Upper lobe of right lung (tissue), 1 donor: ENCODE measurements at regions not wholly inside any gene's neighbourhood (a gene's known extent, or its start where the extent isn't known, plus 50 kb on each side); places are given as distances from the start of the nearest gene placed in this dataset.

Source experiments
- ATAC-seq: fragments of 200-7000 bp; cut with Tn5 transposase; one replicate; pipeline ENCODE4 v1.9.1; 2020; ENCODE audit warnings: mild to moderate bottlenecking, moderate library complexity
- DNase-seq: peaks from one replicate; pipeline ENCODE4 v3.0.0-alpha.2; 2020
- H3K27ac ChIP-seq: fragments of 200-600 bp; one replicate; pipeline ENCODE4 v1.8.0; 2022
- H3K27me3 ChIP-seq: fragments of 200-600 bp; one replicate; pipeline ENCODE4 v1.8.0; 2022; ENCODE audit warnings: mild to moderate bottlenecking
- H3K36me3 ChIP-seq: fragments of 200-600 bp; one replicate; pipeline ENCODE4 v1.8.0; 2022
- H3K4me1 ChIP-seq: fragments of 200-600 bp; one replicate; pipeline ENCODE4 v1.8.0; 2022
- H3K4me3 ChIP-seq: fragments of 200-600 bp; one replicate; pipeline ENCODE4 v1.8.0; 2022; ENCODE audit warnings: mild to moderate bottlenecking
- H3K9me3 ChIP-seq: fragments of 200-600 bp; one replicate; pipeline ENCODE4 v1.8.0; 2022
- CTCF ChIP-seq: fragments of 200-600 bp; IDR thresholded peaks from one replicate; pipeline ENCODE4 v1.8.0; 2022; ENCODE audit warnings: antibody characterized with exemption
- intact Hi-C: fragments of 100-400 bp; cut with DNase I; formaldehyde crosslinking; loops from one replicate; pipeline ENCODE4 v1.11.0; 2022
- donor health status: DM: no; HTN: yes; CAD: no; lungs with severe emphysema.

DNA sequence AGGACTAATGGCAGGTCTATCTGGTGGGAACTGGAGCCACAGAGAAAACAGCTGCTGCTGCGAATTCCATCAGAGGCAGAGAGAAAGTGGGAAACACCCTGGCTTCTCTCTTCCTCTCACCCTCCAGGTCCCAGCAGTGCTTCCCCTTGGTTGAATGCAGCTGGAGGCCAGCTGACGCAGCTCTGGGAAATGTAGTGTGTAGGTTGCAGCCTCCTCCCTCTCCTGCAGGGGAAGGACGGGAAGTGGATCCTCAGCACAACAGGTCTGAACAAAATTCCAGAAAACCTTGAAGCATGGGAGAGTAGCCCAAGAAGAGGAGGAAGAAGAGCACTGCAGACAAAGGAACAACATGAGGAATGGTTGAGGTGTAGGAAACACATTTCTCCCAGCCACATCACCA, 67.8 kb upstream of the MMP2 start:
- no peaks in the 10 kb centered on the region for H3K9me3 ChIP-seq
- ATAC-seq (peak; percentile 61), DNase-seq (no peak)
- no peaks in the 10 kb centered on the region for H3K27me3 ChIP-seq
- H3K27ac ChIP-seq, result no peak overlapping the region
- no peak overlapping the region for H3K4me3 ChIP-seq
- no peaks in the 10 kb centered on the region for H3K36me3 ChIP-seq
- TF ChIP-seq CTCF, result no peak
- intact Hi-C loops, result no loop called here
- H3K4me1 ChIP-seq, result no peaks in the 10 kb centered on the region

GRCh38 chr16:55418586-55418985, 60.4 kb upstream of the MMP2 start:
- ATAC-seq (no peak), DNase-seq (no peak)
- Histone ChIP-seq H3K27ac (no peak overlapping the region), H3K4me1 (no peaks in the 10 kb centered on the region), H3K4me3 (no peak overlapping the region), H3K27me3 (peaks cover 6% of the 10 kb centered on the region), H3K9me3 (no peaks in the 10 kb centered on the region), H3K36me3 (no peaks in the 10 kb centered on the region)
- no peak for TF ChIP-seq CTCF
- intact Hi-C loops, result no loop called here

GRCh38 chr16:55421226-55421625, 57.8 kb upstream of the MMP2 start:
- no peak for TF ChIP-seq CTCF
- H3K4me1 ChIP-seq, result no peaks in the 10 kb centered on the region
- no peak overlapping the region for H3K4me3 ChIP-seq
- no peaks in the 10 kb centered on the region for H3K36me3 ChIP-seq
- no peak for DNase-seq
- no peaks in the 10 kb centered on the region for H3K9me3 ChIP-seq
- intact Hi-C loops, result no loop called here
- no peak for ATAC-seq
- no peak overlapping the region for H3K27ac ChIP-seq
- H3K27me3 ChIP-seq, result peaks cover 6% of the 10 kb centered on the region

GRCh38 chr16:55426865-55427484, 52.0 kb upstream of the MMP2 start:
- Histone ChIP-seq H3K36me3 (no peaks in the 10 kb centered on the region), H3K4me1 (no peaks in the 10 kb centered on the region), H3K27ac (no peak overlapping the region), H3K9me3 (no peaks in the 10 kb centered on the region), H3K4me3 (no peak overlapping the region), H3K27me3 (no peaks in the 10 kb centered on the region)
- DNase-seq, result no peak
- no peak for TF ChIP-seq CTCF
- intact Hi-C loops, result no loop called here
- peak; percentile 56 for ATAC-seq
